ENCODE measurements at regions not wholly inside any gene's neighbourhood (a gene's known extent, or its start where the extent isn't known, plus 50 kb on each side); places are given as distances from the start of the nearest gene placed in this dataset.
A peak's percentile ranks its signal among the peaks of the same experiment; 100 is the strongest.

- peak overlapping the region in 1 of 2 donors; percentile 22 for H3K27ac ChIP-seq
- no peaks in the 10 kb centered on the region for H3K36me3 ChIP-seq
Measured at GRCh38 chr6:16057446-16057845, 71.4 kb upstream of the MYLIP start.

GRCh38 chr6:16056263-16056870 is 72.5 kb upstream of the MYLIP start:
- H3K36me3 ChIP-seq = no peaks in the 10 kb centered on the region
- H3K4me3 ChIP-seq = no peak overlapping the region
- peak overlapping the region in 1 of 2 donors; percentile 28 for H3K27ac ChIP-seq
- no peaks in the 10 kb centered on the region for H3K9me3 ChIP-seq
- intact Hi-C loops (cut with DNase I; ENCODE audit: low total_unique reads) = no loop called here
- H3K27me3 ChIP-seq = no peaks in the 10 kb centered on the region
- TF ChIP-seq CTCF (IDR thresholded peaks at IDR 0.05) = no peak
- no peak for TF ChIP-seq POLR2A (IDR thresholded peaks at IDR 0.05)
- H3K4me1 ChIP-seq = no peaks in the 10 kb centered on the region
- no peak for DNase-seq

More at GRCh38 chr6:16057446-16057845, 71.4 kb upstream of the MYLIP start:
- Histone ChIP-seq H3K4me3 (no peak overlapping the region), H3K9me3 (no peaks in the 10 kb centered on the region), H3K27me3 (no peaks in the 10 kb centered on the region), H3K4me1 (no peaks in the 10 kb centered on the region)
- intact Hi-C loops (cut with DNase I; ENCODE audit: low total_unique reads) = no loop called here
- no peak for DNase-seq
- TF ChIP-seq CTCF (IDR thresholded peaks at IDR 0.05) (no peak), POLR2A (IDR thresholded peaks at IDR 0.05) (no peak)

DNA sequence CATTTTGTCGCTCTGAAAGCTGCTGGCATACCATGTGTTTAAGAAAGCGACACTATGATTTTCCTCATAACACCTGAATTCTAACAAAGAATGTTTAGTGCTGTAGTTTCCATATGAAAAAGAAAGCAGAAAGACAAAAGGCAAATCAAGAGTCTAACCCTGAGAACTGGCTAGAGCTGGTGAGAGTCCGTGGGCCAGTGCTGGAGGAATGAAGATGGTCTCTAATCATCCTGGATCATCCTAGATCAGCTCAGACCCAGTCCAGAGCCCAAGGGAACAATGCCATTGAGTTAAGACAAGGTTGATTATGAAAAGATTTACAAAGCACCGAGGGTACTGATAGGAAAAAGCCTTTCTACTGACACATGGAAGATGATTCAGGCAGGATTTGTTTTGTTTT is 73.0 kb upstream of the MYLIP start:
- Histone ChIP-seq H3K4me3 (no peak overlapping the region), H3K9me3 (no peaks in the 10 kb centered on the region), H3K27ac (peak overlapping the region in 1 of 2 donors; percentile 28), H3K36me3 (no peaks in the 10 kb centered on the region), H3K4me1 (no peaks in the 10 kb centered on the region), H3K27me3 (no peaks in the 10 kb centered on the region)
- intact Hi-C loops (cut with DNase I; ENCODE audit: low total_unique reads) = no loop called here
- DNase-seq = no peak
- no peak for TF ChIP-seq POLR2A (IDR thresholded peaks at IDR 0.05)
- TF ChIP-seq CTCF (IDR thresholded peaks at IDR 0.05) = no peak

DNA sequence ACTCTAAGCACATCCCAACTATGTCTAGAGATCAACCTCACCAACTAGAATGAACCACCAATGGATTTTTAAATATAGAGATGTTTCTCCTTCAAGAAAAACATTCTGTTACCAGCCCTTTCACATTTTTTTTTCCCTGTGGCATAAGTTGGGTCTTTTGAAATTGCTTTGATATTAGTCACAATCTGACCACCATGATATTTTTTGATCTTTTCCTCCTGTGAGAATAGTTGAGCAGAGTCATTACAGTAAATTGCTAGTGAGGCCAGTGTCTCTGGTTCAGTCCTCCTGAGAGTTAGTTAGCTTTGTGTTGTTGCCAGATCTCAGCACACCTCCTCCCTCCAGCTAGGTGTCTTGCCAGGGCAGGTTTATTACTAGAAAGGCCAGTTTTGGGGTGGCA is 79.7 kb upstream of the MYLIP start:
- Histone ChIP-seq H3K4me3 (no peak overlapping the region), H3K36me3 (no peaks in the 10 kb centered on the region), H3K27ac (no peak overlapping the region), H3K27me3 (no peaks in the 10 kb centered on the region), H3K4me1 (no peaks in the 10 kb centered on the region), H3K9me3 (no peaks in the 10 kb centered on the region)
- no peak for DNase-seq
- no peak for TF ChIP-seq POLR2A (IDR thresholded peaks at IDR 0.05)
- no peak for TF ChIP-seq CTCF (IDR thresholded peaks at IDR 0.05)
- intact Hi-C loops (cut with DNase I; ENCODE audit: low total_unique reads) = no loop called here

DNA sequence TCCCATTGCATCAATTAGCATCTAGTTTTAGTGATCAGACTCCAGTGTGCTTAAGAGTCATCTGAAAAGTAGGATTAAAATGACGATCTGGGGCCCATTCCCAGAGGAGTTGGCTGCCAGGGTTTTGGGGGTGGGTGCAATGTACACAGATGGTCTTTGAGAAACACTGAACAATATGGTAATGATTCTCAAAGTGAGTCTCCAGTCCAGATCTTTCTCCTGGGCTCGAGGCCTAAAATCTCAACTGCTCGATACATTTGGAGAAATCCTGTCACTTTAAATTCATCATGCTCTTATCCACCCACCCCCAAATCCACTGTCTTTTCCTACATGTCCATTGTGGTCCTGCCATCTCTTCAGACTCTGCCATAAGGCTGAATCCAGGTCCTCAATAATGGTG is 80.7 kb upstream of the MYLIP start:
- no peak overlapping the region for H3K27ac ChIP-seq
- intact Hi-C loops (cut with DNase I; ENCODE audit: low total_unique reads) = no loop called here
- no peak for DNase-seq

More for the DNA sequence above, 80.7 kb upstream of the MYLIP start:
- Histone ChIP-seq H3K27me3 (no peaks in the 10 kb centered on the region), H3K4me3 (no peak overlapping the region), H3K4me1 (no peaks in the 10 kb centered on the region), H3K9me3 (no peaks in the 10 kb centered on the region), H3K36me3 (no peaks in the 10 kb centered on the region)
- TF ChIP-seq POLR2A (IDR thresholded peaks at IDR 0.05) (no peak), CTCF (IDR thresholded peaks at IDR 0.05) (no peak)

Data from uterus (tissue), 3 donors.